ENCODE measurements at regions not wholly inside any gene's neighbourhood (a gene's known extent, or its start where the extent isn't known, plus 50 kb on each side); places are given as distances from the start of the nearest gene placed in this dataset.

- no peak for TF ChIP-seq CTCF (IDR thresholded peaks at IDR 0.05)
- no peak for TF ChIP-seq POLR2A (IDR thresholded peaks at IDR 0.05)
Measured at GRCh38 chr2:41994233-41994637, 53.6 kb upstream of the PKDCC start.

Measured in thyroid gland (tissue), 4 donors.